IMR-90 (cell line): ENCODE measurements at regions not wholly inside any gene's neighbourhood (a gene's known extent, or its start where the extent isn't known, plus 50 kb on each side); places are given as distances from the start of the nearest gene placed in this dataset.

Experiments used
- CEBPB ChIP-seq: IDR thresholded peaks from 2 replicates; pipeline ENCODE4 v1.6.1; 2012; ENCODE audit warnings: low read depth, low read length, improper control_type of control experiment
- FOS ChIP-seq: fragments of 150-350 bp; IDR thresholded peaks from 2 replicates; pipeline ENCODE4 v1.6.1; 2016; ENCODE audit warnings: low read depth, low read length
- MAFK ChIP-seq: IDR thresholded peaks from 2 replicates; pipeline ENCODE4 v1.6.1; 2012; ENCODE audit warnings: low read depth, low read length, improper control_type of control experiment
- MAZ ChIP-seq: IDR thresholded peaks from 2 replicates; pipeline ENCODE4 v1.6.1; 2012; ENCODE audit warnings: low read depth, mild to moderate bottlenecking, low read length, improper control_type of control experiment, moderate library complexity, borderline replicate concordance
- MXI1 ChIP-seq: IDR thresholded peaks from 2 replicates; pipeline ENCODE4 v1.6.1; 2012; ENCODE audit warnings: low read depth, mild to moderate bottlenecking, low read length, moderate library complexity, borderline replicate concordance
- POLR2A ChIP-seq: IDR thresholded peaks from 2 replicates; pipeline ENCODE4 v1.6.1; 2012; ENCODE audit warnings: mild to moderate bottlenecking, low read depth, low read length
- RAD21 ChIP-seq: IDR thresholded peaks from 2 replicates; pipeline ENCODE4 v1.6.1; 2012; ENCODE audit warnings: low read length, improper control_type of control experiment
- RCOR1 ChIP-seq: IDR thresholded peaks from 2 replicates; pipeline ENCODE4 v1.6.1; 2012; ENCODE audit warnings: mild to moderate bottlenecking, low read length, improper control_type of control experiment; ENCODE audit not compliant: insufficient replicate concordance
- RFX5 ChIP-seq: IDR thresholded peaks from 2 replicates; pipeline ENCODE4 v1.8.0; 2012; ENCODE audit warnings: low read depth, mild to moderate bottlenecking, low read length, moderate library complexity
- SMC3 ChIP-seq: fragments of 150-350 bp; IDR thresholded peaks from 2 replicates; pipeline ENCODE4 v1.6.1; 2016; ENCODE audit warnings: low read depth, mild to moderate bottlenecking, antibody characterized with exemption, low read length, moderate library complexity
- TF ChIP-seq, protein P1 (sequence below): conservative IDR thresholded peaks from 2 replicates; pipeline ENCODE4 v1.5.1; 2012; ENCODE audit warnings: mild to moderate bottlenecking, low read depth, low read length, improper control_type of control experiment
- TF ChIP-seq, protein P2 (sequence below): fragments of 150-350 bp; IDR thresholded peaks from 2 replicates; pipeline ENCODE4 v1.6.1; 2017; ENCODE audit warnings: mild to moderate bottlenecking, antibody characterized with exemption, low read length, low read depth

DNA sequence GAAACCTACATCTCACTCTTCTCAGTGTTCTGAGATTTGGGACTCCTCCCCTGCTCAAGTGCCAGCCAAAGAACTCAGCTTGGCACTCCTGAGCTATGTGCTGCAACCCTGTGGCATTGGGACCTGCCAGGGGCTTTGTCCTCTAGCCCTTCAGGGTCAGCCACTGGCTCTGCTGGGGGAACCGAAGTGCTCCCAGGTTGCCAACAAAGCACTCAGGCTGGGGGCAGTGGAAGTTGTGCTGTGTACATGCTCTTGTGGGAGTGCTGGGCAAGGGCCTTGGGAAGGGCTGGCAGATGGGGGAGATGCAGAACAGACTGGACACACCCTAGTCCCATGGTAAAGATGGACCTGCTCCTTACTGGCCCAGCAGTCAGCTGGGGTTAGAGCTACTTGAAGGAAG, 498.6 kb downstream of the CAAP1 start:
- TF ChIP-seq RAD21 (no peak), MXI1 (no peak), SMC3 (no peak), MAFK (no peak), POLR2A (no peak), RFX5 (no peak), MAZ (no peak), FOS (no peak), RCOR1 (no peak), CEBPB (no peak)
- TF ChIP-seq, protein P1, sequence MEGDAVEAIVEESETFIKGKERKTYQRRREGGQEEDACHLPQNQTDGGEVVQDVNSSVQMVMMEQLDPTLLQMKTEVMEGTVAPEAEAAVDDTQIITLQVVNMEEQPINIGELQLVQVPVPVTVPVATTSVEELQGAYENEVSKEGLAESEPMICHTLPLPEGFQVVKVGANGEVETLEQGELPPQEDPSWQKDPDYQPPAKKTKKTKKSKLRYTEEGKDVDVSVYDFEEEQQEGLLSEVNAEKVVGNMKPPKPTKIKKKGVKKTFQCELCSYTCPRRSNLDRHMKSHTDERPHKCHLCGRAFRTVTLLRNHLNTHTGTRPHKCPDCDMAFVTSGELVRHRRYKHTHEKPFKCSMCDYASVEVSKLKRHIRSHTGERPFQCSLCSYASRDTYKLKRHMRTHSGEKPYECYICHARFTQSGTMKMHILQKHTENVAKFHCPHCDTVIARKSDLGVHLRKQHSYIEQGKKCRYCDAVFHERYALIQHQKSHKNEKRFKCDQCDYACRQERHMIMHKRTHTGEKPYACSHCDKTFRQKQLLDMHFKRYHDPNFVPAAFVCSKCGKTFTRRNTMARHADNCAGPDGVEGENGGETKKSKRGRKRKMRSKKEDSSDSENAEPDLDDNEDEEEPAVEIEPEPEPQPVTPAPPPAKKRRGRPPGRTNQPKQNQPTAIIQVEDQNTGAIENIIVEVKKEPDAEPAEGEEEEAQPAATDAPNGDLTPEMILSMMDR: no peak
- TF ChIP-seq, protein P2, sequence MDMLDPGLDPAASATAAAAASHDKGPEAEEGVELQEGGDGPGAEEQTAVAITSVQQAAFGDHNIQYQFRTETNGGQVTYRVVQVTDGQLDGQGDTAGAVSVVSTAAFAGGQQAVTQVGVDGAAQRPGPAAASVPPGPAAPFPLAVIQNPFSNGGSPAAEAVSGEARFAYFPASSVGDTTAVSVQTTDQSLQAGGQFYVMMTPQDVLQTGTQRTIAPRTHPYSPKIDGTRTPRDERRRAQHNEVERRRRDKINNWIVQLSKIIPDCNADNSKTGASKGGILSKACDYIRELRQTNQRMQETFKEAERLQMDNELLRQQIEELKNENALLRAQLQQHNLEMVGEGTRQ: no peak
